HG03565 (cell line): ENCODE measurements at regions not wholly inside any gene's neighbourhood (a gene's known extent, or its start where the extent isn't known, plus 50 kb on each side); places are given as distances from the start of the nearest gene placed in this dataset.

Source experiments
- ATAC-seq: cut with Tn5 transposase; IDR thresholded peaks from one replicate; pipeline ENCODE4 v1.9.1; 2021; ENCODE audit warnings: mild to moderate bottlenecking, moderate library complexity; ENCODE audit not compliant: unreplicated experiment

DNA sequence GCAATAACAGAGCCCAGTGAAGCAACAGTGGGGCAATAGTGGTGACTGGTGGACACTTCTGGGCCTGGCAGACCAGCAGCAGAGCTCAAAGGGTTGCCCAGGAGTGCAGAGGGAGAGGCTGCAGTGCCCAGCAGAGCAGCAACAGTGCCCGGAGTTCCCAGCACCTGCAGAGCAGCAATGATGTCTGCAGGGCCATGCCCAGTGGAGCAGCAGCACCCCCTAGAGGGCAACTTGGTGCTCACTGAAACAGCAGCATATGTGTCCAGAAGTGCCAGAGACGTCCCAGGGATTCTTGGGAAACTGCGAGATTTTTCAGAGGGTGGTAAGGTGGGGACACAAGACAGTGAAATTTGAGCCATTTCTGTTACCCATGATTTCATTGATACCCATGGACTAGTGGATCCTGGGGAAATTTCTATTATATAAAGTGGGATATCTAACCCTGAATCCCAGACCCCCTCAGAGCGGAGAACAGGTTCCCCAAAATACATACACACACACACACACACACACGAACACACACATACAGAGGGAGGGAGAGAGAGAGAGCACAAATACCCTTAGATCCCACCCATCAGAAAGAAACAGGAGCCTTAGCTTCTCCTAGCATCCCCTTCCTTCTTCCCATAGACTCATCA is 156.9 kb upstream of the GJB5 start:
- no peak for ATAC-seq

DNA sequence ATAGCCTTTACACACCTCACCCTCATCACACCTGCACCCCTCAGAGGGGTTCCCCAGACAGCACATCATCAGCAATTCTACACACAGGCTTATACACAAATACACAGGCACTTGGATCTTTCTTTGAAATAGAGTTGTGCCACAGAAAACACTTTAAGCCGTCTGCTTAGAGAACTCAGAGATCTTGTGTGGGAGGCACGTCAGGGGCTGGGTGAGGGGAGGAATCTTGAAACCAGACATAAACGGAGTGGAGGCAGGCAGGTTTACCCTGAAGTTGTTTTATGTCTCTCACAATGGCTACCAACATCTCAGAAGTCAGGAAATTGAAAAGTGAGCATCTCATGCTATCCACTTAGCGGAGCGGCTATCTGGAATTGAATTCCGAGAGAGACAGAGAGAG is 151.9 kb upstream of the GJB5 start:
- no peak for ATAC-seq

DNA sequence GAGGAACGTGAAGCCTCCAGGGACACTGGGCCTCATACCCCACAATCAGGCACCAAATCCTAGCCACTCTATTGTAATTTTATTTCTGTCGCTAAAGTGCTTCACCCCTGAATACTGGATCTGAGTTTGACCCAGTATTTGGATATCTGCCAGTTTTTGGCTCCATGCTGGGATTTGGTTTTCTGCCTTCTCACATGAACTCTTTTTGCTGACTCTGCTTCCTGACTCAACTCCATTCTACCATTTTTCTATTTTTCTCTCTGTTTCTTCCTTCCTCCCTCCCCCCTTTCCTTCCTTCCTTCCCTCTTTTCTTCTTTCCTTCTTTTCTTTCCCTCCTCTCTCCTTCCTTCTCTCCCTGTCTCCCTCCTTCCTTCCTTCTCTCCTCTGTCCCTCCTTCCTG is 151.3 kb upstream of the GJB5 start:
- no peak for ATAC-seq

DNA sequence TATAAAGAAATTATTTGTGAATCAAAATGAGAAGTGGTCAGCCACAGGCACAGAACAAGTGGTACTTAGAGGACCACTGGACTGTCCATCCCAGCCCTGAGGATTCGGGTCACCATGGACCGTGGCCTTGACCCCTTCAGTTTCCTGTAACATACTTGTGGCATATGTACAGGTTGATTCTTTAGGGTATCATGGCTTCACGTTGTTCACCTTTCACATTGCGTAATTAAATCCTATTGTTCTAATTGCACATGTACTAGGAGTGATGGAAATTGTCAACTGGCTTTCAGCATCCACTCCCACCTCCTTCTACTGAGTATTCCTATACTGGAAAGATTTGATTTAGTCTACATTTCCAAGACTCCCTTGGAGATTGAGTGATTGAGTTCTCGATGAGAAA is 148.3 kb upstream of the GJB5 start:
- ATAC-seq = no peak

DNA sequence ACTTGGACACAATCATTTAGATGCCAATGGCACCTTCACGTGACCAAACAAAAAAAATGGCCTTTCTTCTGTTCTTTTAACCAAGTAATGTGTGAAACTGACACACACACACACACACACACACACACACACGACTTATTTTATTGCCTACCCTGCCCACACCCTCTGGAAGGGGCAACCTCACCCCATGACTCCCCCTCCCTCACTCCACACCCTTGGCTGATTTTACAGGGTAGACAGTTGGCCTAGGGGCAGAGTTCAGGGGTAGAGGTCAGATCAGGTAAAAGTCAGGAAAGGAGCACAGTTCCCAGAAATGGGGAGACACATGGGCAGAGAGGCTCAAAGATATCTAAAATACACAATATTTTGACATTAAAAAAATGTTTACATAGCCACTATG is 144.8 kb upstream of the GJB5 start:
- no peak for ATAC-seq

DNA sequence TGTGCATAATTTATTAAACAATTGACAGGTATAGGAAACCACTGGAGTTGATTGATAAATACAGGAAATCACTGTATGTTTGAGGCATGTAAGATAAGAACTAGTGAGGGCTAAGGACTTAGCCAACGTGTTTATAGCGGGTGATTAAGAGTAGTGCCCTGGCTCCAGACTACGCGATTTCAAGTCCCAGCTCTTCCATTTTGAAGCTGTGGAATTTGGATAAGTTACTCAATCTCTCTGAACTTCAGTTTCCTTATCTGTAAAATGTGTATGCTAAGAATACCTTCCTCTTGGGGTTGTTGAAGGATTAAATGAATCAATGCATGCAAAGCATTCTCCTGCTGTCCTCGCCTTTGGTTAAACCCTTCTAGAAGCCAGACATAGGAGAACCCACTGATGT is 143.3 kb upstream of the GJB5 start:
- no peak for ATAC-seq

DNA sequence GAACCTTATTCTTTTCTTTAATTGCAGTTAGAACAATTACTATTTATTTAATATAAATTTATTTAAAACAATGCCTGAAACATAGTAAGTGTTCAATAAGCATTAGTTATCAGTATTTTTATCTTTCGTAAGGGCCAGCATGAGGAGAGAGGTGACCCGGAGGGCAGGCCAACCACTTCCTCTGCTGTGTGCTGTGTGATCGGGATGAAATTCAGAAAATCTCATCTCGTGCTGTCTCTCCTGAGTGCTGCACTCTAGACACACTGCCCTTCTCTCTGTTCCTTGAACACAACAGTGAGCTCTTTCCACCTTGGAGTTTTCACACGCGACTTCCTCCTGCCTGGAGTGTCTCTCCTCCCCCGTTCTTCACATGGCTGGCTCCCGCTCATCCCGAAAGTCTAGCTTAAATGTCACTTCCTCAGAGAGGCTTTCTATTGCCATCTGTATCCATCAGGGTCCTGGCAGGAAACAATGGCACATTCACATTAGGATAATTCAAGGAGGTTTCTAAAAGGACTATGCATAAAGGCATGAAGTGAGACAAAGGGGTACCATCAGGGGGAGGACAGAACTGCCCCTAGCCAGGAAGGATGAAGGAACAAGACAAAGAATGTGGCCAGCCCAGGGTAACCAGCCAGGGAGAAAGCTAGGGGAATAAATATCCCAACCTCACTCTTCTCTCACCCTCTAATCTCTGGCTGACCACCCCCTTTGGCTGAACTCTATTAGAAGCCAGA is 142.6 kb upstream of the GJB5 start:
- no peak for ATAC-seq

DNA sequence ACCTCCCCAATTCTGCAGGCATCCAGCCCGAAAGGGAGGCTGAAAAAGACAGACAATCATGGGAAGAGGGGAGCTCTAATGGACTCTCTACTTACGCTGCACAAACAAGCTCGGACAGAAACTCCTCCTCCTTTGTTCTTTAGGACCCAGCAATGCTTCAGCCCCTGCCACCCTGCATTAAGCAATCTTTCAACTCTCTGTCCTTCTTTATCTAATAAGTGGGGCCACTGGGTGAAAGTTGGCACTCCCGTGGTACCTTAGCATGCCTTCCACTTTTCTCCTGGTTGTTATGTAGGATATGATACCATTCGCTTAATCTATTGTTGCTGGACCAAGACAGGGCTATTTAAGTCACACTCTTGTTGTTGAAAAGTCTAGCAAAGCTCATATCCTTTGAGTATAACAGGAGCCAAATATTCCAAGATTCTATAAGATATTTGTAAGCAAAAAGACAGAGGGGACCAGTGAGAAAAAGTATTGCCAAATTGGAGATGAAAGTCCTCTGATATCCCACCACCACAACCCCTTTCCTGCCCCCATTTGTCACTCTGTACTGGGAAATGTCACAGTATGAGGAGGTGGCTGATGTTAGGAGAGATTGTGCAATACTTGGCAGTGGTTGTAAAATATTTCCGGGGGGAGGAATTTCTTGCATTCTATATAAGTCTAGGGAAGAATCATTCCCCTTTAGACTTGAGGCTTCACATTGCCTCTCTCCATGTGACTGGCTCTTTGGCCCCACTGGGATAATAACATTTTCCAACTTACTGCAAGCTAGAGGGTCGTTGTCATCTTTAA is 137.3 kb upstream of the GJB5 start:
- no peak for ATAC-seq

DNA sequence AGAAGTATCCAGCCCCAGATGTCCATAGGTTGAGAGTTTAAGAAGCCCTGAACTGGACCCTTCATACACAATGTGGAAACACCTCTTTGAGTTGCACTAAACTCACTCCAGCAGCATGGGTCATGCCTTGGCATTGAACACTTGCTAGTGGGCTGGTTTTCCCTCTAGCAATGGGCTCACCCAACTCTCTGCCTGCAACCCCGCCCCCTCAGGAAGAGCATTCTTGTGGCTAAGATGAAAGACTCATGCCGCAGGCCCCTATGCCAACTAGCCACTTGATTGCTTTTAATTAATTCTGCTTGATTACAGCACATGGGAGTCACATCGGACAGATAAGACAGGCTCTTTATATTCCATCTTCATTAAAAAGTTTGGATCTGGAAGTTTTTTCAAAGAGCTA is 136.5 kb upstream of the GJB5 start:
- no peak for ATAC-seq

DNA sequence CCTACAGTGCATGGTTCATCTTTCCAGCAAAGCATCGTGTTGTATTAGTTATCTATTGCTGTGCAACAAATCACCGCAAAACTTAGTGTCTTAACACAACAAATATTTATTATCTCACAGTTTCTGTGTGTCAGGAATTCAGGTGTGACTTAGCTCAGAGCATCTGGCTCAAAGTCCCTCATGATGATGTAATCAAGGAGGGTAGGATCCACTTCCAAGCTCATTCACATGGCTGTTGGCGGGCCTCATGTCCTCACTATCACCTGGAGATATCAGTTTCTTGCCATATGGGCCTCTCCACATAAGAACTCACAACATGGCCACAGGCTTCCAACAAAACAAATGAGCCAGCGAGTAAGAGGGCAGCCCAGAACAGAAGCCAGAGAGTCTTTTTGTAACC is 135.6 kb upstream of the GJB5 start:
- no peak for ATAC-seq

DNA sequence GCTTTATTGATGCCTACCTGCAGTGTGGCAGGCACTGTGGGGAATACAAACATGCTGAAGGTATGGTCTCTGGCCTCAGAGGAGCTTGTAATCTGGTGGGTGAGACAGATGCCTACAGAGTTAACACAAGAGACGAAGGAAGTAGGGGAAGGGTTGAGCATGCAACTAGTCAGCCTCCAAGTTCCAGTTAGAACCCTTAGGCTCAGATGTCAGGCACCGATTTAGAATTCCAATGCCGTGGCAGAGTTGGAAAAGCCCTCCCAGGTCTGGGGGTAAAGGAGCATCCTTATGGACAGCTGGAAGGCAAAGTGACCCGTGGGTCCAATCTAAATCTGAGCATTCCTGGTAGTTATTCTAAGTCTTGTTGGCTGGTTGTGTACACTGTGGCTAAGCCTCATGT is 132.9 kb upstream of the GJB5 start:
- no peak for ATAC-seq

DNA sequence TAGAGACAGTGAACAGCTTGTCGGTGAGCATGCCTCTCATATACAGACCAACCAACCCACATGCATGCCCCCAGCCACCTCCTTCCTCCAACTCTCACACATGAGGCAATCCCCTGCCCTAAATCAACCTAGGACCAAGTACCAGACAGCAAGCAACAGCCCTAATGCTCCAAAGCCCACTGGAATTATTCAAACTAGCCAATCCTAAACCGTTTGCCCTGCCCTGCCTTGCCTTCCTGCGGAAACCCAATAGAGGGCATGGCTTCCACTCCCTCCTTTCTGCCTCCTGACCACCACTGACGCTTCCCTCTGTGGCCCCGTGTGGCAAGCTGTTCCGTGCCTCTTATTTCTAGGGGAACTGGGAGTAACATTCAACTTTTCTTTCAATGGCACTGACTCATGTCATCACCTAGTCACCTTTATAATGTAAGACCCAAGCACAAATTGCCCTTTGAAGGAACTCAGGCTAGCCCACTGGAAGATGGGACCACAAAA is 129.3 kb upstream of the GJB5 start:
- ATAC-seq = no peak

DNA sequence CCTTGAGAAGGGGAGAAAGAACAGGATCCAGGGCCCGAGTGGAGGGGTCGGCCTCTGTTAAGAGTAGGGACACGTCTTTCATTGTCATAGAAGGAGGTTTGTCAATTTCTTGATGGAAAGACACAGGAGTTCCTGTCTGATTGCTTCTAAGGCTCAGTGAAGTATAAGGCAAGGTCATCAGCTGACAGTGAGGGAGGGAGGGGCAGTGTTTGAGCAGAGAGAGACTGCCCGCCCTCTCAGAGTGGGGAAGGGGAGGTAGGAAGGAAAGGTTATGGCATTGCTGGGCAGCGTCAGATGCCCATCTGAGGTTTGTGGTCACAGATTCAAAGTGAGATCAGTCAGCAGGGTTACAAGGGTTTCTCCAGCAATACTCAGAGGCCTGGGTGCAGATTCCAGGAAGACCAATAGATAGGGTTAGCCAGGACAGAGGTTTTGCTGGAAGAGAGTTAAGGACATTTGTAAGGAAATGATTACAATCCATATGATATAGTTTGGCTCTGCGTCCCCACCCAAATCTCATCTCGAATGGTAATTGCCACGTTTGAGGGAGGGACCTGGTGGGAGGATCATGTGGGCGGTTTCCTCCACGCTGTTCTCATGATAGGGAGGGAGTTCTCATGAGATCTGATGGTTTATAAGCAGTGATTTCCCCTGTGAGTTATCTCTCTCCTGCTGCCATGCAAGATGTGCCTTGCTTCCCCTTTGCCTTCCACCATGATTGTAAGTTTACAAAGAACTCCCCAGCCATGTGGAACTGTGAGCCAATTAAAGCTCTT is 127.2 kb upstream of the GJB5 start:
- ATAC-seq = no peak

DNA sequence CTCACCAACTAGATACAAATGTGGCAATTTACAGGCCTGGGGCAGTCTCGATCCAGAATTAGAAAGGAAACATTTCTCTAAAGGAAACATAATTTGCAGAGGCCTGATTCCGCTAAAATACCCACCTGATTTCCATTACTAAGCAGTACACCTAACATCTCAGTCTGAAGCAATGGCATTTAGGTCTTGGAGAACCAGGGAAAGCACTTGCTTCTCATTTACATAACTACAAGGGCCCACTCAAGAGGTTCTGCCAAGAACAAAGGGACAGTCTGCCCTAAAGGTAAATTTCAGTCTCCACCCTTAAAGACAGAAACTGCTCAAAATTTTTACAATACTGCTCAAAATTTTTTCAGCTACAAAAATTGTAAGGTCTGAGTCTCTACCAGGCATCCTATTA is 123.7 kb upstream of the GJB5 start:
- ATAC-seq = no peak

DNA sequence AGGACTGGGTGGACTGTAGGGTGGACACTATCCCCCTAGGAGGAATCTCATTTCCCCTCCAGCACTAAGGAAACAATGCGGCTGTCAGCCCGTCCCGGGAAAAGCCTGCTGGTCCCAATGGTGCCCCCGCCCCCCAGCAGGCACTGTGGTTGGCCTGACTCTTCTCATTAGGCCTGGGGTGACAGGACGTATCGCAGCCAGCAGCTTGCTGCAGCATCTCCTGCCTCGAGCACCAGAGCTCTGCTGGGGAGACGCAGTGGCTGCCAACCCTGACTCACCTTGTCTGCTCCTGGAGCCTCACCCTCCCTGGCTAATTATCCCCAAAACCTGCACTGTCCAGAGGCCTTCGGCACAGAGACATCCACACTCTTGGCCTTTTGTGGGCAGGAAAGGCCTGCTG is 115.1 kb upstream of the GJB5 start:
- ATAC-seq = no peak

DNA sequence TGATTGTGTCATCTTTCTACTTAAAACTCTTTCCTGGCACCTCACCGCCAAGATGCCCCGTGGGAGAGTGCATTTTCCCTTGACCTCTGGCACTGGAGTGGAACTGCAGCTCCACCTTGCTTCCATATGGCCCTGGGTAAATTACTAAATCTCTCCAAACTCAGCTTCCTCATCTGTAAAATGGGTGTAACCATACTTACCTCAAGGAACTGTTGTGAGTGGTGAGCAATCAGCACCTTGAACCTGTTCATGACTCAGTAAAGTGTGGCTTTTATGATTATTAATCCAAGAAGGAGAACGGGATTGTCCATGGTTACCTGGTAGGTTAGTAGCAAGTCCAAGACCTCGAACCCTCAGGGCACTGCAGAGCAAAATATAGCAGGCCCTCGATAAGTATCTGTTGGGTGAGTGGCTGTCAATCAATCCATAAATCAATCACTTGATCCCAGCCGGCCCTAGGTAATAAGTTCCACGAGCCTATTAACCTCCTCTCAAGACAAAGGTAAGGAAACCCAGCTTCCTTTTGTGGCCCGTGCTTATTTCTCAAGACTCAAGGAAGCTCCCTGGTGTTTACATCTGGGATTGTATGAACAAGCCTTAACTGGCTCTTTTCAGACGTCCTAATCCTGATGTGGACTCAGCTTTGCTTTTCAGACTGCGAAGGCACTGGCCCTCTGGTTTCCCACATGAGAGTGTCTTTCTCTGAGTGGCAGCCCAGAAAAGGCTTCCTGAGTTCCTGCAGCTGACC is 114.0 kb upstream of the GJB5 start:
- ATAC-seq = no peak

DNA sequence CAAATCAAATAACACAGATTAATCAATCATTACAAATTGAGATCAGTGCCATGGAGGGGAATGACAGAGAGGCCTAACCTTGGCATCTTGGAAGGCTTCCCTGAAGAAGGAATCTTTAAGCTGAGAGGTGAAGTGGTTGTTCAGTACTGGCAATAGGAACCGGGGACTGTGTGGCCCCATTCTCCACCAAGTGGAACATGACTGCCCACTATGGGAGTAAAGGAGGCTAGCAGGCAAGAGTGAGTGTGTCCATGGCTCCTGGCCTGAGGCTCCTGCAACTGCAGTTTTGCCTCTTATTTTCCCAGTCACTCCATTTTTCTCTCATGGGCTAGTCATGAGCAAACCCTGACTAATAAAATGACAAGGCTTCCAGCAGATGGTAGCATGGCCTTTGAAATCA is 112.2 kb upstream of the GJB5 start:
- ATAC-seq = no peak

DNA sequence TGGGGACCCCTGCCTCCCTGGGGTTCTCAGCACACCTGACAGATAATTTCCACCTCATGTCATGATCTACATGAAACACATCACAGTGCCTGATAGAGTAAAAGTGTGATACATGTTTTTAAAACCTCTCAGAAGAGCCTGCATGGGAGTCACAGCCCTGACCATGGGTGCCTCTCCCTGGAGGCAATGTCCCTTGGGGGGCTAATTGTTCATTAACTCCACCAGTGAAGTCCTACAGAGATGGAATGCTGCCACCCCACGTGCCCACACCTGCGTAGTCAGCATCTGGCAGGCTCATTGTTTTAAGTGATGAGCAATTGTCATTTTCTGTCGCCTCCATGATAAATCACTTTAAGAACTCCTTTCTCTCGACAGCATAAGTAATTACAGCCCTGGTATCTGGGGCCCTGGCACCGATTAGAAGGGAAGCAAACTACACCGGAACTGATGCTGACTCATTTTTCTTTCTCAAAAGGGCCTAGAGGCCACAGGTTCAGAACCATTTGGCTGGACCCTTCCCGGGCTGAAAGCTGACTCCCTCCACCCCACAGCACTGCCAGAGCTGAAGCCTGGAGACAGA is 109.6 kb upstream of the GJB5 start:
- no peak for ATAC-seq

DNA sequence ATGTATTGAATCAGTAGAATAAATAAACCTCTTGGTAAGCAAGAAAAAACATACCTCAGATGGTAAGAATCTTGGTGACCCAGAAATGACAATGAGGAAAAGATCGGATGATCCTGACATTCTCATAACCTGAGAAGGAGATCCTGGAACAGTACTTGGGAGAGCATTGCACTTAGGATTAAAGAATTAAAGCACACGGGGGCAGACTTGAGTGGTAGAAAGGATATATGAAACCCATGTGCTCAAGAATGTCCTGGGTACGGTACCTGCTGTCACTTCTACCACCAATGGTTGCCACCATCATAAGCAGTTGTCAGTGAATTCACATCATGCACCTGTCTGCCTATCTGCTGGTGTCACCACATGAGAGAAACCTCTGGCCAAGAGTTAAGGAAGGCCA is 108.9 kb upstream of the GJB5 start:
- no peak for ATAC-seq

DNA sequence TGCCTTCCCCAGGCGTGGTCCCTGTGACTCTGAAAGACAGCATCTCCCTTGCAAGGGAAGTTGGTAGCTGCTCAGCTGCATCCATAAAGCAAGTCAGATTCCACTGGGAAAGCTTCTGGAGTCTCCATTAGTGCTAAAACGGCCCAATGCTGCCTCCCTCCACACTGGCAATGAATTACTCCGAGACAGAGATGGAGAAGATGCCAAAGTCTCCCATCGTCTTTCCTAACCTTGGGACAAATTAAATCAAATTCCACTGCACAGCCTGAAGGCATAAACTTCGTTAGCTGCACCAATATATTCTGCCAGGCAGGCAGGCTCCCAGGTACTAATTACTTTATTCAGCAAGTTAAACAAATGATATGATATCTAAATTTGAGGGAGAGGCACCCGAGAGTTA is 106.3 kb upstream of the GJB5 start:
- no peak for ATAC-seq
